SK-N-SH (cell line): ENCODE measurements at regions not wholly inside any gene's neighbourhood (a gene's known extent, or its start where the extent isn't known, plus 50 kb on each side); places are given as distances from the start of the nearest gene placed in this dataset.

Experiments
- EZH2phosphoT487 ChIP-seq: fragments of 200-600 bp; sonication (generic); IDR thresholded peaks from 2 replicates; pipeline ENCODE4 v1.6.1; 2017; ENCODE audit warnings: low read depth, mixed run types, mild to moderate bottlenecking, antibody characterized with exemption, moderate library complexity, borderline replicate concordance
- GATA2 ChIP-seq: sonication (generic); formaldehyde crosslinking; IDR thresholded peaks from 2 replicates; pipeline ENCODE4 v1.5.0; 2020; ENCODE audit warnings: mild to moderate bottlenecking, missing genetic modification reagents
- JUND ChIP-seq: IDR thresholded peaks from 2 replicates; pipeline ENCODE4 v1.4.0; 2012
- MXI1 ChIP-seq: IDR thresholded peaks from 2 replicates; pipeline ENCODE4 v1.6.1; 2012; ENCODE audit warnings: mild to moderate bottlenecking, low read depth, low read length, improper control_type of control experiment
- PBX3 ChIP-seq: IDR thresholded peaks from 2 replicates; pipeline ENCODE4; 2012
- POLR2AphosphoS5 ChIP-seq: IDR thresholded peaks from 2 replicates; pipeline ENCODE4 v1.6.1; 2012; ENCODE audit warnings: low read depth, low read length
- RAD21 ChIP-seq: IDR thresholded peaks from 2 replicates; pipeline ENCODE4 v1.6.1; 2012; ENCODE audit warnings: mild to moderate bottlenecking, low read length
- TAF1 ChIP-seq: IDR thresholded peaks from 2 replicates; pipeline ENCODE4 v1.6.1; 2012; ENCODE audit warnings: low read depth, mild to moderate bottlenecking, low read length, moderate library complexity, borderline replicate concordance
- TCF12 ChIP-seq: IDR thresholded peaks from 2 replicates; pipeline ENCODE4 v1.4.0; 2012
- TF ChIP-seq, protein P1 (sequence below): fragments of 200-600 bp; sonication (generic); IDR thresholded peaks from 2 replicates; pipeline ENCODE4 v1.6.1; 2017; ENCODE audit warnings: antibody characterized with exemption, mild to moderate bottlenecking, moderate library complexity
- TF ChIP-seq, protein P2 (sequence below): IDR thresholded peaks from 2 replicates; pipeline ENCODE4 v1.4.0; 2012; ENCODE audit warnings: low read depth
- TF ChIP-seq, protein P3 (sequence below): fragments of 150-350 bp; IDR thresholded peaks from 2 replicates; pipeline ENCODE4 v1.6.1; 2017; ENCODE audit warnings: antibody characterized with exemption, low read length, low read depth, borderline replicate concordance

- no peak for TF ChIP-seq POLR2AphosphoS5
- TF ChIP-seq EZH2phosphoT487, result no peak
- TF ChIP-seq, protein P1, sequence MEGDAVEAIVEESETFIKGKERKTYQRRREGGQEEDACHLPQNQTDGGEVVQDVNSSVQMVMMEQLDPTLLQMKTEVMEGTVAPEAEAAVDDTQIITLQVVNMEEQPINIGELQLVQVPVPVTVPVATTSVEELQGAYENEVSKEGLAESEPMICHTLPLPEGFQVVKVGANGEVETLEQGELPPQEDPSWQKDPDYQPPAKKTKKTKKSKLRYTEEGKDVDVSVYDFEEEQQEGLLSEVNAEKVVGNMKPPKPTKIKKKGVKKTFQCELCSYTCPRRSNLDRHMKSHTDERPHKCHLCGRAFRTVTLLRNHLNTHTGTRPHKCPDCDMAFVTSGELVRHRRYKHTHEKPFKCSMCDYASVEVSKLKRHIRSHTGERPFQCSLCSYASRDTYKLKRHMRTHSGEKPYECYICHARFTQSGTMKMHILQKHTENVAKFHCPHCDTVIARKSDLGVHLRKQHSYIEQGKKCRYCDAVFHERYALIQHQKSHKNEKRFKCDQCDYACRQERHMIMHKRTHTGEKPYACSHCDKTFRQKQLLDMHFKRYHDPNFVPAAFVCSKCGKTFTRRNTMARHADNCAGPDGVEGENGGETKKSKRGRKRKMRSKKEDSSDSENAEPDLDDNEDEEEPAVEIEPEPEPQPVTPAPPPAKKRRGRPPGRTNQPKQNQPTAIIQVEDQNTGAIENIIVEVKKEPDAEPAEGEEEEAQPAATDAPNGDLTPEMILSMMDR, result no peak
- no peak for TF ChIP-seq MXI1
- TF ChIP-seq, protein P2, sequence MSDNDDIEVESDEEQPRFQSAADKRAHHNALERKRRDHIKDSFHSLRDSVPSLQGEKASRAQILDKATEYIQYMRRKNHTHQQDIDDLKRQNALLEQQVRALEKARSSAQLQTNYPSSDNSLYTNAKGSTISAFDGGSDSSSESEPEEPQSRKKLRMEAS, result no peak
- TF ChIP-seq PBX3, result no peak
- no peak for TF ChIP-seq JUND
- TF ChIP-seq, protein P3, sequence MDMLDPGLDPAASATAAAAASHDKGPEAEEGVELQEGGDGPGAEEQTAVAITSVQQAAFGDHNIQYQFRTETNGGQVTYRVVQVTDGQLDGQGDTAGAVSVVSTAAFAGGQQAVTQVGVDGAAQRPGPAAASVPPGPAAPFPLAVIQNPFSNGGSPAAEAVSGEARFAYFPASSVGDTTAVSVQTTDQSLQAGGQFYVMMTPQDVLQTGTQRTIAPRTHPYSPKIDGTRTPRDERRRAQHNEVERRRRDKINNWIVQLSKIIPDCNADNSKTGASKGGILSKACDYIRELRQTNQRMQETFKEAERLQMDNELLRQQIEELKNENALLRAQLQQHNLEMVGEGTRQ, result no peak
- no peak for TF ChIP-seq RAD21
- no peak for TF ChIP-seq TCF12
- TF ChIP-seq GATA2 (CRISPR knock-in tag), result no peak
- no peak for TF ChIP-seq TAF1
Measured at GRCh38 chr11:134522782-134523570, 110.9 kb upstream of the B3GAT1 start.
